Osteoblast (primary cell): ENCODE measurements at regions not wholly inside any gene's neighbourhood (a gene's known extent, or its start where the extent isn't known, plus 50 kb on each side); places are given as distances from the start of the nearest gene placed in this dataset.
A peak's percentile ranks its signal among the peaks of the same experiment; 100 is the strongest.

Experiments used
- DNase-seq: peaks from one replicate; pipeline ENCODE4 v3.0.0; 2011; ENCODE audit warnings: low spot score, mixed read lengths; ENCODE audit not compliant: insufficient read length; ENCODE audit errors: missing footprints
- H2AFZ ChIP-seq: 2 replicates; pipeline ENCODE4 v1.6.0; 2011; ENCODE audit warnings: mild to moderate bottlenecking, low read length
- H3K27ac ChIP-seq: 2 replicates; pipeline ENCODE4 v1.5.1; 2011; ENCODE audit warnings: mild to moderate bottlenecking, low read depth, low read length, moderate library complexity
- H3K27me3 ChIP-seq: 2 replicates; pipeline ENCODE4 v1.6.0; 2012; ENCODE audit warnings: mild to moderate bottlenecking, control low read depth, inconsistent platforms, low read length, moderate library complexity; ENCODE audit not compliant: insufficient read depth
- H3K36me3 ChIP-seq: 2 replicates; pipeline ENCODE4 v1.5.1; 2011; ENCODE audit warnings: mild to moderate bottlenecking, low read length, control low read depth, moderate library complexity; ENCODE audit not compliant: insufficient read depth
- H3K4me1 ChIP-seq: 2 replicates; pipeline ENCODE4 v1.5.1; 2011; ENCODE audit warnings: mild to moderate bottlenecking, low read length, control low read depth, moderate library complexity; ENCODE audit not compliant: insufficient read depth
- H3K4me2 ChIP-seq: 2 replicates; pipeline ENCODE4 v1.6.0; 2011; ENCODE audit warnings: mild to moderate bottlenecking, low read length; ENCODE audit not compliant: insufficient read depth
- H3K4me3 ChIP-seq: fragments of 200-600 bp; sonication (generic); 3 replicates; pipeline ENCODE4 v1.5.1; 2012; ENCODE audit warnings: mild to moderate bottlenecking, low read length, inconsistent platforms; ENCODE audit not compliant: insufficient read depth
- H3K79me2 ChIP-seq: 2 replicates; pipeline ENCODE4 v1.6.0; 2012; ENCODE audit warnings: mild to moderate bottlenecking, low read length, control low read depth, inconsistent platforms; ENCODE audit not compliant: insufficient read depth
- H3K9me3 ChIP-seq: 2 replicates; pipeline ENCODE4 v1.5.1; 2011; ENCODE audit warnings: low read depth, low read length, control low read depth
- H4K20me1 ChIP-seq: 2 replicates; pipeline ENCODE4 v1.6.0; 2012; ENCODE audit warnings: mild to moderate bottlenecking, low read length, control low read depth; ENCODE audit not compliant: insufficient read depth
- CTCF ChIP-seq: IDR thresholded peaks from 2 replicates; pipeline ENCODE4 v1.5.1; 2011; ENCODE audit warnings: mild to moderate bottlenecking, low read depth, low read length, moderate library complexity; ENCODE audit errors: extremely low read depth

GRCh38 chr6:112562301-112563231 is 215.4 kb downstream of the RFPL4B start:
- no peaks in the 10 kb centered on the region for H3K79me2 ChIP-seq
- no peaks in the 10 kb centered on the region for H3K36me3 ChIP-seq
- no peak for DNase-seq
- H3K4me2 ChIP-seq: peak overlapping the region; percentile 15
- H3K4me3 ChIP-seq: no peak overlapping the region
- peak overlapping the region; percentile 26 for H3K27ac ChIP-seq
- no peak for TF ChIP-seq CTCF
- no peaks in the 10 kb centered on the region for H3K27me3 ChIP-seq
- no peaks in the 10 kb centered on the region for H3K9me3 ChIP-seq
- H4K20me1 ChIP-seq: no peaks in the 10 kb centered on the region
- H2AFZ ChIP-seq: peak overlapping the region; percentile 61
- H3K4me1 ChIP-seq: peaks cover 19% of the 10 kb centered on the region

GRCh38 chr6:112563368-112563767 is 216.2 kb downstream of the RFPL4B start:
- Histone ChIP-seq H3K4me2 (peak overlapping the region; percentile 9), H3K36me3 (no peaks in the 10 kb centered on the region), H3K4me3 (no peak overlapping the region), H2AFZ (no peak overlapping the region), H3K9me3 (no peaks in the 10 kb centered on the region), H3K79me2 (no peaks in the 10 kb centered on the region), H4K20me1 (no peaks in the 10 kb centered on the region), H3K4me1 (peaks cover 19% of the 10 kb centered on the region), H3K27me3 (no peaks in the 10 kb centered on the region), H3K27ac (peak overlapping the region; percentile 26)
- no peak for TF ChIP-seq CTCF
- DNase-seq: peak; percentile 37

- no peak for TF ChIP-seq CTCF
- peaks cover 27% of the 10 kb centered on the region for H3K4me1 ChIP-seq
- H3K4me3 ChIP-seq: no peak overlapping the region
- no peak overlapping the region for H3K4me2 ChIP-seq
- H4K20me1 ChIP-seq: no peaks in the 10 kb centered on the region
- no peaks in the 10 kb centered on the region for H3K79me2 ChIP-seq
- no peaks in the 10 kb centered on the region for H3K9me3 ChIP-seq
- no peaks in the 10 kb centered on the region for H3K36me3 ChIP-seq
- no peak for DNase-seq
- H3K27ac ChIP-seq: no peak overlapping the region
- no peak overlapping the region for H2AFZ ChIP-seq
- no peaks in the 10 kb centered on the region for H3K27me3 ChIP-seq
Observed at GRCh38 chr6:112568066-112568465, 220.9 kb downstream of the RFPL4B start.

GRCh38 chr6:112571488-112572270 is 224.5 kb downstream of the RFPL4B start:
- Histone ChIP-seq H3K79me2 (no peaks in the 10 kb centered on the region), H3K4me3 (no peak overlapping the region), H3K4me1 (peaks cover 18% of the 10 kb centered on the region), H4K20me1 (no peaks in the 10 kb centered on the region), H3K36me3 (no peaks in the 10 kb centered on the region), H3K4me2 (peak overlapping the region; percentile 45), H3K27me3 (no peaks in the 10 kb centered on the region), H2AFZ (peak overlapping the region; percentile 69), H3K27ac (peak overlapping the region; percentile 74), H3K9me3 (no peaks in the 10 kb centered on the region)
- peak; percentile 75 for DNase-seq
- no peak for TF ChIP-seq CTCF
